Limb (tissue), 2 donors: ENCODE measurements at regions not wholly inside any gene's neighbourhood (a gene's known extent, or its start where the extent isn't known, plus 50 kb on each side); places are given as distances from the start of the nearest gene placed in this dataset.
"Not testable (repeated sequence)": the region's sequence is repeated elsewhere in the genome, so short reads cannot be mapped to it uniquely, and the experiment has no call there.

Experiments
- DNase-seq, 2 donors: peaks; one replicate each; pipeline ENCODE4 v3.0.0-alpha.2; 2016; ENCODE audit errors: extremely low spot score in 2 of 2

DNA sequence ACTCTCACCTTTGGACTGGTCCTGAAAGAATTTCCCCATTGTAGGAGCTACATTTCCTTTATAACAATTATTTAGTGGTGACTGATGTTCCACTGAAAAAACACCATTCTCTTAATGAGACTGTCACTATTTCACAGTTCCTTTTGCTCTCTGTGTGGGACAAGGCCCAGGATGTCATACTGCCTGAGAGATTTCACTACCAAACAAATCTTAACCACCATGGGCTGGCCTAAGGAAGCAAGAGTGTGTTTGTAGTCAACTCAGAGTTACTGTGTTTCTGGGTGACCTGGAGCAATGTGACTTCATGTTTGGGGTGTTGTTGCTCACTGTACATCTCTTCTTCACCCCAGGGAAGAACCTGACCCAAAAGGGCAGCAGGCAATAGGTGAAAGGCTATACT, 50.1 kb upstream of the ZNF608 start:
- no peak for DNase-seq

- no peak for DNase-seq
Measured at GRCh38 chr5:124797665-124798087, 51.2 kb upstream of the ZNF608 start.

GRCh38 chr5:124798890-124799289, 52.5 kb upstream of the ZNF608 start:
- no peak for DNase-seq

DNA sequence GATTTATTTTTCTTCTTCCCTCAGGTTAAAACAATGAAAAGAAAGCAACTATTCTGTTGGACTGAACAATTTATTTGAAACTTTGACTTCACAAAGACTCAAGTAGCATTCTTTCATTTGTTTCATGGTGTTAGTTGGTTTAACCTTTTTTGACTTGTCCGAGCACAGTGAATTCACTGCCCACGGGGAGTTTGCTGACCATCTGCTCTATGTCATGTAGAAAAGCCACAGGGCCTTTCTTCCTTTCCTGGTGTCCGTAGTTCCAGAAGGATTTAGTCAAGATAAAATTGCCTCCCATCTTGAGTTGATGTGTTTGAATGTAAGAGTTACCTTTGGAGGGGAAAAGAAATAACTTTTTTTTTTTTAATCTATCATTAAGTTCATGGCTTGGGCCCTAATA, 55.1 kb upstream of the ZNF608 start:
- no peak for DNase-seq

- DNase-seq: no peak
Measured at GRCh38 chr5:124803617-124804323, 57.3 kb upstream of the ZNF608 start.

DNA sequence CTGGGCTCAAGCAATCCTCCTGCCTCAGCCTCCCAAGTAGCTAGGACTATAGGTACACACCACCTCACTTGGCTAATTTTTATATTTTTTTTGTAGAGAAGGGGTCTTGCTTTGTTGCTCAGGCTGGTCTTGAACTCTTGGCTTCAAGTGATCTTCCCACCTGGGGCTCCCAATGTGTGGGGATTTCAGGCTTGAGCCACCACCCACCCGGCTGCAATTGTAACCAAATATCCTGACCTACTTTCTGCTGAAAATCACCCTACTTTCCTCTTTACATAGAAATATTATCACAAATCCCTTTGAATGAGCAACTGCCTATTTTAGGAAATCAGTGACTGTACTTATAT, 59.6 kb upstream of the ZNF608 start:
- no peak for DNase-seq

- DNase-seq: peak; percentile 86 to 88
Measured at GRCh38 chr5:124806373-124807077, 60.1 kb upstream of the ZNF608 start.

DNA sequence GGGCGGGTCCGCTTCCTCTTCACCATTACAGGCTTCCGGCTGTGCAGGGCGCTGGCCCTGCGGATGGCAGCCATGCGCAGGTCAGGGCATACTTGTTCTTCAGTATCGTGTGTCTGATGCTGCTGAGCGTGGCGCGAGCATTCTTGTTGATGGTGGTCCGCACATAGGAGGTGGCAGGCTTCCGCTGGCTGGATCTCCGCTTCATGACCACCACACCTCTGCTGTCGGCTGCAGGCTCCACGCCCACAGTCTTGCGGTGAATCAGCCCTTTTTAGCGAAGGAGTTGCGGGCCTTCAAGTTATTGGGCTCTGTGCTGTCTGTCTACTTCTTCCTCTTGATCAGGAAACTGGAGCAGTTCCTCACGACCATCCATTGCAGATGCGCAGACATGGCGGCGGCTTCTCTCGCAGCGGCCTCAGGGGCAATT, 62.4 kb upstream of the ZNF608 start:
- DNase-seq: no peak

DNA sequence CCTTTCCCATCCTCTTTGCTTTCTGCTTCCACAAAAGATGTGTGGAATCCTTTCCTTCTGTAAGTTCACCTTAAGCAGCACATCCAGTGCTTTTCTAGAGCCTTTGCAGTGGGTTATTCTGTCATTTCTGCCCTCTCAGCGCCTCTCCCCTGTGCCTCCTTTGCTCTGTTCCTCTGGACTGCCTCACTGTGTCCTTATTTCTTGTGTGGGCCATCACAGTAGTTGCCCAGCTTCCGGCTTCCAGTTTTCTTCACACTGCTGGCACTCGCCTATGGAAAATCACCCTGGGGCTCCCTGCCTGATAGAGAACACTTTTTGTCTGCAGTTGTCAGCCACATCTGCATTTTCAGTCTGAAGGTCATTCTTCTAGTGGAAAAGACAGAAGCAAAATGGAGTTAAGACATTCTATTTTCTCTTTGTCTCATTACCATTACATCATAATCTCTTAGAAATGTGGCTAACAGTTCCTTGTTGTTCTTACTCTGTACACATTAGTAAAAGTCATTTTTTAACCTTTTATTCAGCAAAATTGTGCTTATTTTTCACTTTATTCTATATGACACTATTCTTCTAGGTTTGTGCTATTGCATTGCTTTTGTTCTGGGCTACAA, 64.1 kb upstream of the ZNF608 start:
- DNase-seq: no peak

DNA sequence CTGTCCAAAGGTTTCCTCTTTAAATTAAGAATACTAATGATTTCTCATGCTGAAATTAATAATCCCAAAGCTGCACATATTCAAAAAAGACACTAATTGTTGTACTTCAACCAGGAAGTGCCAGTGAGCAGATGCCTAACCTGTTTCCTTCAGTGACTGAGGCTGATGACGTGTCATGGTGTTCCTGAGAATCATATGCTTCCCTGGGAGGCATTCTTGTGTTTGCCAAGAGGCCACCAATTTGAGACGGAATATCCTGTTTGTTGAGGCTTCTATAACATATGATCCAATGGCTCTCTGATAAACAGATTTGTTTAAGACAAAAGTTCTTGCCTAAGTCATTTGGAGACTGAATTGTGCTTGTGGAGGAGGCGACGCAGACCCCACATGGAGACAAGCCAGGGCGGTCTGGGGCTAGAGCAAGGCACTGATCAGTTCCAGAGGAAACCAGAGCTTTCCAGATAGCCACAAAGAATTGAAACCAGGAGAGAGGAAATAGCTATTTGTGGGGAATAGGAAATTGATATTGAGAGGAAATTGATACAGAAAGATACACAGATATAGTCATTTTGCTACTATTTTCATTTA, 66.4 kb upstream of the ZNF608 start:
- DNase-seq: no peak

- no peak for DNase-seq
Measured at GRCh38 chr5:124816381-124816780, 69.9 kb upstream of the ZNF608 start.

DNA sequence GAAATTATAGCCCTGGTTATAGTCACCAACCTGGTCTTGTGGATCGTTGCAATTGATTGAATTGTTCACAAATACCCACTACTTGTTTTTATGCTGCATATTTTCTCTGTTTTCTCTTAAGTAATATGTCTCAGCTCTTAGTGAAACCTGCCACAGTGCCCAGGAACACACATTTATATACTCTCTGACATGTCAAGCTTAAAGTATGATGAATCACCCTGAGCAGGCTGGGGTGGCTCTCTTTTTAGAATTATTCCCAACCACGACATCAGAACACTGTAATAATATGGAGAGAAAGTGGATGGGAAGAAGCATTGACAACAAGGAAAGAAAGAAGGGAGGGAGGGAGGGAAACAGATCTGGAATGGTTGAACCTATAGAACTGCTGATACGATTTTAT, 72.8 kb upstream of the ZNF608 start:
- DNase-seq: no peak

GRCh38 chr5:124822647-124823046, 76.2 kb upstream of the ZNF608 start:
- DNase-seq: no peak

- no peak for DNase-seq
Measured at GRCh38 chr5:124823380-124823779, 76.9 kb upstream of the ZNF608 start.

GRCh38 chr5:124824637-124825158, 78.3 kb upstream of the ZNF608 start:
- no peak for DNase-seq

- no peak for DNase-seq
Measured at GRCh38 chr5:124825250-124825982, 79.0 kb upstream of the ZNF608 start.

DNA sequence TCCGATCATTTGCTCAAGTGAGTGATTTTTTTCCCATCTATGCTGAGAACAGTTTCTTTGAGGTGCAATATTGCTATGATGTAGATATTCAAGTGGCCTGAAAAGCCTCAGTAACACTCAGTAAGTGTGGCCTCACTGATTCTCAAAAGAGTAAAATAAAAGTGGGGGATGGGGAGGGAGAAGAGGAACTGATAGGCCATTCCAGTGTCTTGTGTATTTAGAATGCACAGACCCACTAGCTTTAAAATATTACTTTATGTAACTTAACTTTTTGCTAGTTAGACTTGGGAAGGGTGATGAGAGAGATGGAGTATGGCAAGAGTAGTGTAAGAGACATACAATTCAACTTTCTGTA, 79.5 kb upstream of the ZNF608 start:
- no peak for DNase-seq

GRCh38 chr5:124828731-124829234, 82.3 kb upstream of the ZNF608 start:
- DNase-seq: no peak

GRCh38 chr5:124831687-124832240, 85.3 kb upstream of the ZNF608 start:
- no peak for DNase-seq

DNA sequence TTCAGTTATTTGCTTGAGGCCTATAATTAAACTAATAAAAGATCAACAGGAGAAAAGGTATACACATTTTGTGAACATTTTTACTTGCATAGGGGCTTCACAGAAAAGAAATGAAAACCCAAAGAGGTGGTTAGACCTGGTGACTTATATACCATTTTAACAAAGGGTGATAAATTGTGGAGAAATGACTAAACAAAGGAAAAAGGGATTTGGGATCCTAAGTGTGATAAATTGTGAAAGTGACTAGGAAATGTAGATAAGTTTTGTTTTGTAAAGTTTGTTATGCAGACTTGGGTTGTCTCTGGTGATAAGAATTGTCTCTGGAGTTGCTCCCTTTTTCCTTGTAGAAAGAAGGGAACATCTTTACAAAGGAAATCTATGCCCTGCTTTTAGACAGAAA, 86.1 kb upstream of the ZNF608 start:
- no peak for DNase-seq

DNA sequence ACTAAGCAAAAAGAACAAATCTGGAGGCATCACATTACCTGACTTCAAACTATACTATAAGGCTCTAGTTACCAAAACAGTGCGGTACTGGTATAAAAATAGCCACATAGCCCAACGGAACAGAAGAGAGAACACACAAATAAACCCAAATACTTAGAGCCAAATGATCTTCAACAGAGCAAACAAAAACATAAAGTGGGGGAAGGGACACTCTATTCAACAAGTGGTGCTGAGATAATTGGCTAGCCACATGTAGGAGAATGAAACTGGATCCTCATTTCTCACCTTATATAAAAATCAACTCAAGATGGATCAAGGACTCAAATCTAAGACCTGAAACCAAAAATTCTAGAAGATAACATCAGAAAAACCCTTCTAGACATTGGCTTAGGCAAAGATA, 89.9 kb upstream of the ZNF608 start:
- not testable (repeated sequence) for DNase-seq
